ENCODE measurements at regions not wholly inside any gene's neighbourhood (a gene's known extent, or its start where the extent isn't known, plus 50 kb on each side); places are given as distances from the start of the nearest gene placed in this dataset.

DNA sequence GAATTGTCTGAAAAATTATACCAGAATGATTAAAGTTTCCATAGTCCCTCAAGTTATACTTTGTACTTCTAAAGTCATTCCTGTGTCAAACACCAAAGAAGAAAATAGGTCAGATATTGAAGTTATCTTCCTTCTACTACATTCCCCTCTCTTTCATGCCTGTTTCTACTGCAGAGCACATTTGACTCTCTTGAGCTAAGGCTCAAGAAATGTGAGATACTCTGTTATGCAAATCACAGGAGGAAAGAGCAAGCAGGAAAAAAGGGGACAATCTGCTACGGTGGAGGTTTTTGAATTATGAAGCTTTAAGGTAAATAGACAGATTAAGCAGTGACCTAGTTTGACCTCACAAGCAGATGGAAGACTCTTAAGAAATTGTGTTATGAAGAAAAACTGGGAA lies 198.9 kb upstream of the LDB2 start:
- DNase-seq = no peak

DNA sequence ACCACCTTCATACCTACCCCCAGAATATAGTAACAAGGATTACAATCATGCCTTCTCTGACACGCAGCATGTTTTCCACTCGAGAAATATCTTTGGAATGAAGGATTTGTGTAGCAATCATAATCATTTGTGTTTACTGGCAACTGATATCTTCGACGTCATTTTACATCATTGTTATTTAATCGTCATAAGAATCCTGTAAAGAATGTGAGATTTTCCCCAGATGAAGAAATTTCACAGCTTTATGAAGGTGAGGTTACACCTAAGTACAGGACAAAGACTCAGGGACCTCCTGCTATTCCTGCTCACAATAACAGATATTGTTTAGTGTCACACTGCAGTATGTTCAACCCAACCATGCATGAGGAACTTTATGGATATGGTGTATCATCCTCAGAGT lies 198.2 kb upstream of the LDB2 start:
- DNase-seq = no peak

- DNase-seq = no peak
Observed at GRCh38 chr4:17095771-17096170, 197.3 kb upstream of the LDB2 start.

DNA sequence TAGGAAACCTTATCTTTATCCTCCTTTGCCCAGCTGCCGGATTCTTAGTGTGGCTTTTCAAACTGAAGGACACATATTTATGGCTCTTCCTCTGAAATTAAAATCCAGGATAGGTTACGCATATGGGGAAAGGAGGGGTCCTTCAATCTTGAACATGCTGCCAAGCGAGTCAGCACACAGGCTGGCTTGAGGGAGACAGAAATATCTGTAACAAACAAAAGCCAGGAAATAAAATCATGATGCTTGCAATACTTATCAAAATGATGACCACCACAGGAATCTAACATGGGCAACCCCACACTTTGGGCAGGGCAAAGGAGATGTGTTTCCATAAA lies 196.4 kb upstream of the LDB2 start:
- no peak for DNase-seq

- DNase-seq = no peak
Observed at GRCh38 chr4:17094159-17094875, 195.9 kb upstream of the LDB2 start.

DNA sequence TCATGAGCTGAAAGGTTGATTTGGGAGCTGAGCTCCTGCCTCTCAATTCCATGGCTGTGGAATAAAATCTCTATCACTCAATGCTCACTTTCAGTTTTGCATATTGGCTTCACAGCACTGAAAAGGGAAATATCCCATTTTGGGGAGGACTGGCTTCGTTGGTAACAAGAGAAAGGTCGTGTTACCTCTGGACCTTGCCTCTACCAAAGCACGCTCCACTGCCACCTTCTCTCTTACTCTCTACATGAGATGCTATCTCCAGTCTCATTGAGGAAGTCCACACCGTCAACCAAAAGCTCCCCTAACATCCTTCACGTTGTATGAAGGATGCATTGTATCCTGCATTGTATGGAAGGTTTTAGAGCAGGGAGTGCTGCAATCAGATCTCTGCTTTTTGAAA lies 195.0 kb upstream of the LDB2 start:
- DNase-seq = no peak

DNA sequence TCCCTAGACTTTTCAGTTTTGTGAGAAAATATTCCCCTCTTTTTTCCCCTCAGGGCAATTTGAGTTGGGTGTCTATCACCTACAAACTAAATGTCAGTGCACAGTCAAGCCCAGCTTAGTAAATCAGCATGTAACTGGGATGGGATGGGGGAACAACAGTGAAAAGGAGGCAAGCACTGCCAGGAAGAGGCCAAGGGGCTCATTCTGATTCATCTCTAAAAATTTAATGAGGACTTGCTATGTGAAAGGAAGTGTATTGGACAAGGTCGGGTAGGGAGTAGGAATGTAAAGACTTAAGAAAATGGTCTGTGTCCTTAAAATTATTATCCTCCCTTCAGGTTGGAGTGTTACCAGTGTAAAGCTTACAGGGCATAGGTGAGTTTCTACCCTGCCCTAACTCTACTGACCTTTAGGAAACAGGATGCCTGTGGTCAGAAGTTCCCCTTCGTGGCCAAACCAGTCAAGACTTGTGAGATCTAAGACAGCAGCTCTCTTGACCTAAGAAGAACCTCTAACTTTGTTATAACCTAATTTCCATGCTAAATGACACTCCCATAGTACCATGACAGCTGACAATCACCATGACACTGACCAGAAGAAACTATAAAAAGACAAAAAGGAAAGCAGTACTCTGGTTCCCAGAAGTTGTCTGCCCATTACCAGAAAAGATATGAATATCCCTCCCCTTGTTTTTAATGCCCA lies 194.4 kb upstream of the LDB2 start:
- DNase-seq = no peak

GRCh38 chr4:17091104-17091503 lies 192.7 kb upstream of the LDB2 start:
- DNase-seq = no peak

DNA sequence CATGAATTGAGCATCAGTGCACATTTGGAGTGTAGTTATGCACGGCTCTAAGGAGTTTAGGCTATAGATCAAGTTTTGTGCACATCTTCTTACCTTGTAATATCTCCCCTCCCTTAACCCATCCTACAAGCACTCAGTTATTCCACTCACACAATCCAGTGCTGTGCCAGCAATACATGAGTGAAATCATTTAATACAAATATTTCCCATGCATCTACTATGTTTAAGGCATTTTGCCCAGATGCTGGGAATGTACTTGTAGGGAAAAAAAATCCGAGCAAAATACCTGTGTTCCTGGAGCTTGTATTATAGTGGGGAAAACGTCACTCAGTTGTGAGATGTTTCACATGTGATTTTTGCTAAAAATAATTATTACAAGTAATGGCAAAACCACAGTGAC lies 191.6 kb upstream of the LDB2 start:
- DNase-seq = no peak

DNA sequence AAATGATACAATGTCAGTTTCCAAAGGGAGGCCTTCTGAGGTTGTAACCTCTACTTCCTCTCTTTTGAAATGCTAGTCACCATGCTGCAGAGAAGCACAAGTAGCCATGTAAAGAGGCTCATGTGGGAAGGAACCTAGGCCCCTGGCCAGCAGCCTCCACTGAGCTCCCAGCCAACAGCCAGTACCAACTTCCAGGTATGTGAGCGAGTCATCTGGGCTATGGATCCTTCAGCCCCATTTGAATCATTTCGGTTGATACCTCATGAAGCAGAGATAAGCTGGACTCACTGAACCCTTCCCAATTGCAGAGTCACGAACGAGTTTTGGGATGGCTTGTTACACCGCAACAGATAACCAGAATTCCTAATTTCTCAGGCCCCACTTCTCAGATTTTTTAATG lies 187.0 kb upstream of the LDB2 start:
- no peak for DNase-seq

DNA sequence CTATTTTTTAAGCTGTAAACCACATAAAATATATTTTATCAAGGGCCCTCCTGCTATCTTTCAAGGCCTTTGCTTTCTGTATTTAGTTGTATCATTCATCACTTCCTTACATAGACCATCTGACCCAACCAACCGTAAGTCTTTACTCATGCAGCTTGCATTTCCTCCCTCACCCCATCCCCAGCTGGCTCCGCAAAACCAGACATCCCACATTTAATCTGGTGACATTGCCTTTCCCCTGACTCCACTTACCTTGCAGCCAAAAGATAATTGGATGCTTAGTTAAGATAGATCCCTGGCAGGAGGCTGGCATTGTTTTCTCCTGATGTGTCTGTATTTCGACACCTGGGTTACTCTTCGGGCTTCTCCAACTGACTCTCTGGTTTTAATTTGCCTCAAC lies 183.7 kb upstream of the LDB2 start:
- no peak for DNase-seq

GRCh38 chr4:17081179-17081578 lies 182.7 kb upstream of the LDB2 start:
- DNase-seq = no peak

DNA sequence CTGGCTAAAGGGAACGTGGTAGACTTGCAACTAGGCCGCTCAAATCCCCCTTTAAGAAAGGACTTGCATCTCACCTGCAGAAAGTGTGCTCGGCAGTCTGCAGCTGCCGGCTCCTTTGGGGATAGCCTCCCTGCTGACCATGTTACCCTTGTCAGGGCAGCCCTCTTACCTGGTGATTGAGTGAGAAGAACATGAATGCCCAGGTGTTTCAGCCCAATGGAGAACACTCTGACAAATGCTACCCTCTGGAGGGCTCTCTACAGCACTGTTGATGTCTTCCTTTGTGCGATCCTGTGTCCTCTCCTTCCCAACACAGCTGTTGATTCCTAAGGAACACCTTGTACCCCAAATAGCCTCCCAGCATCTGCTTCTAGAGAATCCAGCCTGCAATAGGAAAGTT lies 178.7 kb upstream of the LDB2 start:
- DNase-seq = no peak

- DNase-seq = no peak
Observed at GRCh38 chr4:17072483-17072882, 174.0 kb upstream of the LDB2 start.

GRCh38 chr4:17068891-17069290 lies 170.4 kb upstream of the LDB2 start:
- DNase-seq = no peak

GRCh38 chr4:17068392-17068791 lies 169.9 kb upstream of the LDB2 start:
- no peak for DNase-seq

DNA sequence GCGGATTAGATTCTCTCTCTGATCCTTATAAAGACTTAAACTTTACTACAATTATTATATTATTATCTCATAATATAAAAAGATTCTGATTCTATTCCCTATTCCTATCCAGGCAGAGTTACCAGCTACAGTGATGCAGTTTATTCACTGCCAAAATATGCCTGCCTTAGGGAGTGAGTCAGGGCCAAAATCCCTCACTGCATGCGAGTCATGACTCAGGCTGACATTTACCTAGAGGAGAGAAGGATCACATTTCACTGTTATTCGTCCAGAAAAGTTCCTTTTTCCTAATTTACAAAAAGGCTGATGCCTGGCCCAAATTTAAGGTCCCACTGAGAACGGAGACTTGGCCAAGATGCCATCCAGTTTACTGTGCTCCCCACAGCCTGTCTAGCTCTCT lies 168.5 kb upstream of the LDB2 start:
- DNase-seq = no peak

- no peak for DNase-seq
Observed at GRCh38 chr4:17066236-17066635, 167.8 kb upstream of the LDB2 start.

- no peak for DNase-seq
Observed at GRCh38 chr4:17065821-17066220, 167.4 kb upstream of the LDB2 start.

GRCh38 chr4:17064959-17065358 lies 166.5 kb upstream of the LDB2 start:
- no peak for DNase-seq

DNA sequence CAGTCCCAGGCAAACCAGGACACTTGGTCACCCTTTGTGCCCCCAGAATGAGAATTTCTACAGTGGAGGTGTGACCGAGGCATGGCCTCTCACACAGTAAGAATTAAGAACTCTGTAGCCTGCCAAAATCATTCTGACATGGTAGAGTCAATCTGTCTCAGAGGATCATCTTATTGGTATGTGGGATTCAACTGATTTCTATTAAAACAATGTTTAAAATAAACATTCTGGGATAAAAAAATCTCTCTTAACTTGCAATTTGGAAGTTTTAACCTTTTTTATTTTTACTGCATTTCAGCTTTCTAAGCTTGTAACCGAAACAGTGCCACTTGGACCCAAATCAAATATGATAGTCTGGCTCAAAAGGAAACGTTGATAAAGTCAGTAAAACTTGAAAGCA lies 165.4 kb upstream of the LDB2 start:
- DNase-seq = no peak

- DNase-seq = no peak
Observed at GRCh38 chr4:17060230-17060629, 161.8 kb upstream of the LDB2 start.

DNA sequence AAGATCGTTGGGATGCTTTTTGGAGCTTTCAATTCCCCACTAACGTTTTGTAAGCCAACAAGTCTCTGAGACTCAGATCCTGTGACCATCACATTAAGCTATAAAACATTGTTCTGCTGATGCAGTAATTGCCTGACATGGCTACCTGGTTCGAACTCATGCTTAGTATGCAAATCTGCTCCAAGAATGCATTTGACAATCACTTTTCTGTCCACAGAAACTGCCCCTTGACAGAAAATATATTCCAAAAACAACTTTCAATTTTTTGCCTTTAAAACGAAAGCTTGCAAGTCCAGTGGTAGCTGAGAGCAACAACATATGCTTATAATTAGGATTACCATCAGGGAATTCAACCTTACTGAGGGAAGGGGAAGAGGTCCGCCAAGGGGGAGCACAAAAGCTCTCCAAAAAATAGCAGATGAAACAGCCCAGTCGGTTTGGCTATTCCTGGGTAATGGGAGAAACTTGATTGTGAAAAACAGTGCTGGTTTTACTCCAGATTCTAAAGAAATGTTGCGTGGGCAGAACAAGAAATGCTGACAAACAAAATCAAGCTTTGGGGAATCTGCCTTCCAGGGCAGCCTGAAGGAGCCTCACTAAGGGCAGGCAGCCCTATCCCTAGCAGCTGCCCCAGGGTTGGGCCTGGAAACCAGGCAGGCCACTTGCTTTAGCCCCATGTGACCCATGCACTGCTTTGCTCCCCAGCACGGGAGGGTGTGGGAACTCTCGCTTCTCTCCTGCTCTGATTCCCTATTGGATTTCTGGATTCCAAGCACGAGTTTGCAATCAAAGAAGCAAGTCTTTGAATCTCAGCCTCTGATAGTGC lies 160.7 kb upstream of the LDB2 start:
- DNase-seq = no peak

- DNase-seq = no peak
Observed at GRCh38 chr4:17058536-17058915, 160.1 kb upstream of the LDB2 start.
